ENCODE measurements at regions not wholly inside any gene's neighbourhood (a gene's known extent, or its start where the extent isn't known, plus 50 kb on each side); places are given as distances from the start of the nearest gene placed in this dataset.

GRCh38 chr5:163910226-163910625 is 404.8 kb downstream of the MAT2B start:
- H3K27me3 ChIP-seq = no peaks in the 10 kb centered on the region
- no peak for DNase-seq (ENCODE audit: low spot score)
- no peak overlapping the region for H3K27ac ChIP-seq
- H3K9me2 ChIP-seq (replicated peaks; ENCODE audit: insufficient read depth) = no peaks in the 10 kb centered on the region
- H3K36me3 ChIP-seq (replicated peaks; ENCODE audit: insufficient read depth, low read depth) = no peaks in the 10 kb centered on the region
- no peaks in the 10 kb centered on the region for H3K4me1 ChIP-seq (ENCODE audit: insufficient read depth)
- no peak overlapping the region for H2AFZ ChIP-seq
- TF ChIP-seq EZH2 (IDR thresholded peaks at IDR 0.05; ENCODE audit: borderline replicate concordance) (no peak), EZH2phosphoT487 (IDR thresholded peaks at IDR 0.05; ENCODE audit: low read depth, severe bottlenecking, unreplicated experiment) (no peak)
- TF ChIP-seq, protein P1, sequence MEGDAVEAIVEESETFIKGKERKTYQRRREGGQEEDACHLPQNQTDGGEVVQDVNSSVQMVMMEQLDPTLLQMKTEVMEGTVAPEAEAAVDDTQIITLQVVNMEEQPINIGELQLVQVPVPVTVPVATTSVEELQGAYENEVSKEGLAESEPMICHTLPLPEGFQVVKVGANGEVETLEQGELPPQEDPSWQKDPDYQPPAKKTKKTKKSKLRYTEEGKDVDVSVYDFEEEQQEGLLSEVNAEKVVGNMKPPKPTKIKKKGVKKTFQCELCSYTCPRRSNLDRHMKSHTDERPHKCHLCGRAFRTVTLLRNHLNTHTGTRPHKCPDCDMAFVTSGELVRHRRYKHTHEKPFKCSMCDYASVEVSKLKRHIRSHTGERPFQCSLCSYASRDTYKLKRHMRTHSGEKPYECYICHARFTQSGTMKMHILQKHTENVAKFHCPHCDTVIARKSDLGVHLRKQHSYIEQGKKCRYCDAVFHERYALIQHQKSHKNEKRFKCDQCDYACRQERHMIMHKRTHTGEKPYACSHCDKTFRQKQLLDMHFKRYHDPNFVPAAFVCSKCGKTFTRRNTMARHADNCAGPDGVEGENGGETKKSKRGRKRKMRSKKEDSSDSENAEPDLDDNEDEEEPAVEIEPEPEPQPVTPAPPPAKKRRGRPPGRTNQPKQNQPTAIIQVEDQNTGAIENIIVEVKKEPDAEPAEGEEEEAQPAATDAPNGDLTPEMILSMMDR (IDR thresholded peaks at IDR 0.05; ENCODE audit: poor library complexity) = no peak
- no peak overlapping the region for H3K4me2 ChIP-seq
- H3K4me3 ChIP-seq = no peak overlapping the region
- no peaks in the 10 kb centered on the region for H3K9me3 ChIP-seq (ENCODE audit: low read depth)
- 85% methylated on average over 1 of the region's 1 CpG for WGBS (ENCODE audit: low lambda C conversion rate, missing lambda C conversion rate)
- no peaks in the 10 kb centered on the region for H4K20me1 ChIP-seq (ENCODE audit: insufficient read depth, poor library complexity, severe bottlenecking)
- H3K79me2 ChIP-seq = no peaks in the 10 kb centered on the region

- TF ChIP-seq EZH2phosphoT487 (IDR thresholded peaks at IDR 0.05; ENCODE audit: low read depth, severe bottlenecking, unreplicated experiment) (no peak), EZH2 (IDR thresholded peaks at IDR 0.05; ENCODE audit: borderline replicate concordance) (no peak)
- TF ChIP-seq, protein P1 (IDR thresholded peaks at IDR 0.05; ENCODE audit: poor library complexity) = no peak
- Histone ChIP-seq H2AFZ (no peak overlapping the region), H3K27ac (no peak overlapping the region), H3K27me3 (no peaks in the 10 kb centered on the region), H3K4me1 (ENCODE audit: insufficient read depth) (peaks cover 9% of the 10 kb centered on the region), H3K79me2 (no peaks in the 10 kb centered on the region), H3K9me2 (replicated peaks; ENCODE audit: insufficient read depth) (no peaks in the 10 kb centered on the region), H4K20me1 (ENCODE audit: insufficient read depth, poor library complexity, severe bottlenecking) (no peaks in the 10 kb centered on the region), H3K4me3 (no peak overlapping the region), H3K36me3 (replicated peaks; ENCODE audit: insufficient read depth, low read depth) (no peaks in the 10 kb centered on the region), H3K9me3 (ENCODE audit: low read depth) (no peaks in the 10 kb centered on the region), H3K4me2 (no peak overlapping the region)
- DNase-seq (ENCODE audit: low spot score) = no peak
- 84% methylated on average over 4 of the region's 4 CpGs for WGBS (ENCODE audit: low lambda C conversion rate, missing lambda C conversion rate)
These were observed 406.6 kb downstream of the MAT2B start for GRCh38 chr5:163912046-163912445.

DNA sequence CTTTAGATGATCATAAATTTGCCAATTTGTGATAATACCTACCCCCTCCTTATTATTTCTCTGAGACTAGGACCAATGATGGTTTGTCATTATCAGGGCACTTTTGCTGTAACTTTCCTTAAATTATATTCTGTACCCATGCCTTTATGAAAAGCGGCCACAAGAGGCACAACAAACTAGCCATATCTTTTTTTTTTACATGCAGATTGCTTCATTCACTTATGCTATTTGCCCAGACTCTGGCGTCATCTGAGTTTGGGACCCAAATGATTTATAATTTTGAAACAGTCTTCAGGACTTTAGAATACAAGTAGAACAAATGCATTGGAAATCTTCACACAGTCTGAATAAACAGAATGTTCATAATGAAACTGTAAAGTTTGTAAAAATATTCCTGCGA is 408.1 kb downstream of the MAT2B start:
- Histone ChIP-seq H3K36me3 (replicated peaks; ENCODE audit: insufficient read depth, low read depth) (no peaks in the 10 kb centered on the region), H2AFZ (no peak overlapping the region), H3K9me3 (ENCODE audit: low read depth) (no peaks in the 10 kb centered on the region), H3K4me2 (no peak overlapping the region), H3K9me2 (replicated peaks; ENCODE audit: insufficient read depth) (no peaks in the 10 kb centered on the region), H3K4me3 (no peak overlapping the region), H4K20me1 (ENCODE audit: insufficient read depth, poor library complexity, severe bottlenecking) (no peaks in the 10 kb centered on the region), H3K4me1 (ENCODE audit: insufficient read depth) (peaks cover 9% of the 10 kb centered on the region), H3K79me2 (no peaks in the 10 kb centered on the region), H3K27me3 (no peaks in the 10 kb centered on the region), H3K27ac (no peak overlapping the region)
- WGBS (ENCODE audit: low lambda C conversion rate, missing lambda C conversion rate) = 87% methylated on average over 3 of the region's 3 CpGs
- TF ChIP-seq EZH2phosphoT487 (IDR thresholded peaks at IDR 0.05; ENCODE audit: low read depth, severe bottlenecking, unreplicated experiment) (no peak), EZH2 (IDR thresholded peaks at IDR 0.05; ENCODE audit: borderline replicate concordance) (no peak)
- TF ChIP-seq, protein P1 (IDR thresholded peaks at IDR 0.05; ENCODE audit: poor library complexity) = no peak
- no peak for DNase-seq (ENCODE audit: low spot score)

DNA sequence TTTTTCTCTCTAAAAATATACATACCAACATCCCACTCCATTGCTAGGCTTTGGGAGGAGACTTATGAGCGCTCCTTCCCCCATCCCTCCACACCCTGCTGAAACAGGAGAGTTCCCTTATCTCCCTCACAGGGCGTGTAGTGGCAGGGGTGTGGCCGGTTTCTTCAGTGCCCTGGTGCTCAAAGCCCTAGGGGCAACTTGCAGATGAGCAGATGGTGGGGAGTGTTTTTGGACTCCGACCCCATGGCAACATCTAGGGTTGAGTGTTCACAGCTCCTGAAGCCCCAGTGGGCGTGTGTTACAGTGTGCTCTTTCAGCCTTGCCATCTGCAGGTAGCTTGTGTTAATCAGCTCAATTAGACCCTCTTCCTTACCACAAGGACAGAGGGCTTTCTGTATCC is 409.5 kb downstream of the MAT2B start:
- Histone ChIP-seq H3K4me3 (no peak overlapping the region), H3K36me3 (replicated peaks; ENCODE audit: insufficient read depth, low read depth) (no peaks in the 10 kb centered on the region), H3K27ac (no peak overlapping the region), H4K20me1 (ENCODE audit: insufficient read depth, poor library complexity, severe bottlenecking) (no peaks in the 10 kb centered on the region), H3K9me2 (replicated peaks; ENCODE audit: insufficient read depth) (no peaks in the 10 kb centered on the region), H3K79me2 (no peaks in the 10 kb centered on the region), H3K9me3 (ENCODE audit: low read depth) (no peaks in the 10 kb centered on the region), H3K27me3 (no peaks in the 10 kb centered on the region), H3K4me1 (ENCODE audit: insufficient read depth) (peaks cover 9% of the 10 kb centered on the region), H3K4me2 (no peak overlapping the region), H2AFZ (no peak overlapping the region)
- TF ChIP-seq EZH2 (IDR thresholded peaks at IDR 0.05; ENCODE audit: borderline replicate concordance) (no peak), EZH2phosphoT487 (IDR thresholded peaks at IDR 0.05; ENCODE audit: low read depth, severe bottlenecking, unreplicated experiment) (no peak)
- TF ChIP-seq, protein P1 (IDR thresholded peaks at IDR 0.05; ENCODE audit: poor library complexity) = no peak
- 61% methylated on average over 5 of the region's 5 CpGs for WGBS (ENCODE audit: low lambda C conversion rate, missing lambda C conversion rate)
- peak; percentile 9 for DNase-seq (ENCODE audit: low spot score)

Data from hepatocyte (in vitro differentiated cells).